ENCODE measurements at regions not wholly inside any gene's neighbourhood (a gene's known extent, or its start where the extent isn't known, plus 50 kb on each side); places are given as distances from the start of the nearest gene placed in this dataset.
"Not testable (repeated sequence)": the region's sequence is repeated elsewhere in the genome, so short reads cannot be mapped to it uniquely, and the experiment has no call there.

DNA sequence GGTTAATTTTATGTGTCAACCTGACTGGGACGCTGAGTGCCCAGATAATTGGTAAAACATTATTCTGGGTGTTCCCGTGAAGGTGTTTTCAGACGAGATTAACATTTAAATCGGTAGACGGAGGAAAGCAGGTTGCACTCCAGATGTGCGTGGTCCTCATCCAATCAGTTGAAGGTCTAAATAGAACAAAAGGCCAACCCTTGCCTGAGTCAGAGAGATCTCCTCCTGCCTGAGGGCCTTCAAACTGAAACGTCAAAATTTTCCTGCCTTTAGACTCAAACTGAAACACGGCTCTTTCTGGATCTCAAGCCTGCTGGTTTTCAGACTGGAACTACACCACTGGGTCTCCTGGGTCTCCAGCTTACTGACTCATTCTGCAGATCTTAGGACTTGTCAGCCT, 70.9 kb downstream of the NPIPA5 start:
- not testable (repeated sequence) for DNase-seq (ENCODE audit: low read depth)

DNA sequence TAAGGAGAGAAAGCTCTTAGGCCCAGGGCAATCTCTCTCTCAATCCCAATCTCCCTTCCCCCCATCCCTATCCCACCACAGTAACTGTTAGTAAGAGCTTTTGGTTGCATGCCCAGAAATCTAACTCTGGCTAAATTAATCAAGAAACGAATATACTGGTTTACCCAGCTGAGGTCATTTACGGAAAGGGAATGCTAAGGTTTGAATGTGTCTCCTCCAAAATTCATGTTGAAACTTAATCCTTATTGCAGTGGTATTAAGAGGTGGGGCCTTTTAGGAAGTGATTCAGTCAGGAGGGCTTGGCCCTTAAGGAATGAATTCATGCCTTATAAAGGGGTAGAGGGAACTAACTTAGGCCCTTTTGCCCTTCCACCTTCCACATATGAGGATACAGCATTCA, 72.2 kb downstream of the NPIPA5 start:
- DNase-seq (ENCODE audit: low read depth): peak; percentile 52

DNA sequence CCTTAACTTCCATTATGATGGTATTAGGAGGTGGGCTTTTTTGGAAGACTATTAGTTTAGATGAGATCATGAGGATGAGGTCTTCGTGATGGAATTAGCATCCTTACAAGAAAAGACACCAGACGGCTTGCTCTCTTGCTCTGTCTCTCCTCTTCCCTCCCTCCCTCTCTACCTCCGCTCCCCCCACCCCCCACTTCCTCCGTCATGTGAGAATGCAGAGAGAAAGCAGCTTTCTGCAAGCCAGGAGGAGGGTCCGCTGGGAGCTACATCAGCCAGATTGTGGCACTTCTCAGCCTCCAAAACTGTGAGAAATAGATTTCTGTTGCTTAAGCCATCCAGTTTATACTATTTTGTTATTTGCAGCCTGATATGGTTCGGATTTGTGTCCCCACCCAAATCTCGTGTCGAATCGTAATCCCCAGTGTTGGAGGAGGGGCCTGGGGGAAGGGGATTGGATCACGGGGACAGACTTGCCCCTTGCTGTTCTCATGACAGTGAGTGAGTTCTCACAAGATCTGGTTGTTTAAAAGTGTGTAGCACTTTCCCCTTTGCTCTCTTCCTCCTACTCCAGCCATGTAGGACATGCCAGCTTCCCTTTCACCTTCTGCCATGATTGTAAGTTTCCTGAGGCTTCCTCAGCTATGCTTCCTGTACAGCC, 74.3 kb downstream of the NPIPA5 start:
- DNase-seq (ENCODE audit: low read depth): not testable (repeated sequence)

DNA sequence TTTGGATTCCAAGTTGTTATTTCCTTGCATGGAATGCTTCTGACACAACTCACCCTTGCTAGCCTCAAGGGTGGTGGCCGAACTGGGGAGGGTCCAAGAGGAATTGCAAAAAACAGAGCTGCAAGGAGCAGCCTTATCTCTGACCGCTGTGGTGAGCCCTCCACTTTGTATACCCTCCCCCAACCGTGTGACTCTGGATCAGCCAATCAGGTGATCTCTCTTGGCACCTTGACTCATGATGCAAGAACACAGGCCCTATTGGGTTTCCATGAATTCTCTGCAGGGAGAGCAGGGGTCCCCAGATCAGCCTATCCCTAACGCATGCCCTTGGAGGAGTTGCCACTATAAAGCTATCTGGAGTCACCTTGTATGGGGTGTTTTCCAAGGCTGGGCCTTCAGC, 81.0 kb downstream of the NPIPA5 start:
- not testable (repeated sequence) for DNase-seq (ENCODE audit: low read depth)

DNA sequence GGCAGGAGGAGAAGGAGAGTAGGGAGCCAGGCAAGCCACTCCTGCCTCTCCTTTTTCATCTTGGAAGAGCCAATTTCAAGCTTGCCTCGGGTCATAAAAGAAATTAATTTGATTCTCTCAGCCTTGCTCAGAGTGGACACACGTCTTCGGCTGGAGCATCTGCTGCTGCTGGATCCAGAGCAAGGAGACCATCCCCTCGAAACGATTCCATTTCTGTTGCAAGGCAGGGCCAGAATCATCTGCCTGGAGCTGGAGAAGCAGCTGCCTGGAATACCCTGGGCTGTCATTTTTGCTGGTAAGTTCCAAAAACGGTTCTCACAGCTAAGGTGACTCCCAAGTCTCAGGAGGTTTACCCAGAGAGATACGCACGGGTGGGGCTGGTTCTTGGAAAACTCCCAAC, 103.3 kb downstream of the NPIPA5 start:
- not testable (repeated sequence) for DNase-seq (ENCODE audit: low read depth)

DNA sequence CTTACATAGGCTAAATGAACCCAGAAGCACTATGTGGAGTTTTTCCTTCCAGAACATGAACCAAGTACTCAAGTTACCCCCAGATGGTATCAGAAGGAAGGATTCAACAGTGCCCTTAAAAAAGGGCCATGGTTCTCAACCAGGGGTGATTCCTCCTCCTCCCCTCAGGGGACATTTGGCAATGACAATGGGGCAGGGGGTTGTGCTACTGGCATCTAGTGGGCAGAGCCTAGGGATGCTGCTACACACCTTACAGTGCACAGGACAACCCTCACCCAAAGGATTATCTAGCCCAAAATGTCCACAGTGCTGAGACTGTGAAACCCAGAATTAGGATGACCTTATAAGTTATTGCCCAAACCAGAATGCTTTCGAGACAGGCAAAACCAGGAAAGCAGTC, 104.1 kb downstream of the NPIPA5 start:
- not testable (repeated sequence) for DNase-seq (ENCODE audit: low read depth)

DNA sequence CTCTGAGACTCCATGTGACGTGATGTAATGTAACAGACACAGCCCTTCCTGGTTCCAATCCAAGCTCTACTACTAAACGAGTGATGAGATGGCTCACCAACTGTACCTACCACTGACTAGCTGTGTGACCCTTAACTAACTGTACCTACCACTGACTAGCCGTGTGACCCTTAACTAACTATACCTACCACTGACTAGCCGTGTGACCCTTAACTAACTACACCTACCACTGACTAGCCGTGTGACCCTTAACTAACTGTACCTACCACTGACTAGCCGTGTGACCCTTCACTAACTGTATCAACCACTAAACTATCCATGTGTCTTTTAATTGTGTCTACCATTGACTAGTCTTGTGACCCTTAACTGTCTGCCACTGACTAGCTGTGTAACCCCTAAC, 111.2 kb downstream of the NPIPA5 start:
- DNase-seq (ENCODE audit: low read depth): not testable (repeated sequence)

DNA sequence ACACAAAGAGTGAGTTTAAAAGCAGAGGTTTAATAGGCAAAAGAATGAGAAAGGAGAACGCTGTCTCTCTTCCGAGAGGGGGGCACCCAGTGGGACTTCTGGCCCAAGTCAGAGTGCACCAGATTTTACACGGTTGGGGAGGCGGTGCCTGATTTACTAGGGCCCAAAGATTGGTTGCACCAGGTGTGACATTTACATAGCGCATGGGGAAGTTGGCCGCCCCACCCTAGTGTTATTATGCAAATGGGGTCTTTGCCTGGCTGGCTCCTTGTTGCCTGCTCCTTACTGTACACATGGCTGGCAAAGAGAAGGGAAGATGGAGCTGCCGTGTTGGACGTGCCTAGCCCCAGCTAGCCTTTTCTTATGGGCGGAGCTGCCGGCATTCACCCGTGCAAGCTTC, 115.9 kb downstream of the NPIPA5 start:
- DNase-seq (ENCODE audit: low read depth): not testable (repeated sequence)

DNA sequence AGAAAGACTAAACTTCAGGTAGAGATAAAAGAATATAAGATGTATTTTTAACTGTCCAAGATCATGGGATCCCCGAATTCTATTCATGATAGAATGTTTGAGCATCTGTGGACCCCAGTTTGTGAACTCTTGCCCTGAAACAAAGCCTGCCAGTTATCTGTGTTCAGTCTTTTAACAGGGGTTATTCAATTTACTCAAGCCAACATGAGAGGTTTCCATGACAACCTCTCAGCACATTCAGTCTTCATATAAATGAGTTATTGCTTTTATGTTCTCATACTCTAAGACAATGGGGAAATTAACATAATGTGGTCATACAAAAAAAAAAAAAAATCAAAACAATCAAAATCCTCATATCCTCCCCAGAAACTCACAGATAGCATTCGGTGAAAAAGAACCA, 130.1 kb downstream of the NPIPA5 start:
- not testable (repeated sequence) for DNase-seq (ENCODE audit: low read depth)

DNA sequence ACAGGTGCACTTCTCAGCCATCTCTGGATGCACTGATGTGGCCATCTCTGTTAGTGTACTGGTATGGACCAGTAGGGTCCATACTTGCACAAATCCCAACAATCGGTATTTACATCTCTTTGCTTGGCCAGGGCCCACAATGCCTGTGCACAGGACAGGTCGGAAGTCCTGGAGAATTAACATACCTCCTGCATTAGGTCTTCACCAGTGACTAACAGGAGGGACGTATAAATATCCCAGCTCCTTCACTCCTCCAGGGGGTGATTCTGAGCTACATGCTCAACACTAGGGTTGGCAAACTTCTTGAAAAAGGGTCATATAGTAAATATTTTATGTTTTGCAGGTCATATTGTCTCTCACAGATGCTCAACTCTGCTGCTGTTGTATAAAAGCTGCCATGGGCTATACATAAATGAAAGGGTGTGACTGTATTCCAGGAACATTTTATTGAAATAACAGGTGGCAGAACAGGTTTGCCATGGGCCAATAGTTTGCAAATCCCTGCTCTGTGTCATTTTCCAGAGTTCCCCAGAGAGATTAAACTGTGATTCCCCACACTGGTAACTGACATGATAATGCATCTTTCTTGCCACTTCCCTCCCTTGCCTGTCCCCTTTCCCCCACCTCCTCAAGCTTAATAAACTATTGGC, 141.3 kb downstream of the NPIPA5 start:
- not testable (repeated sequence) for DNase-seq (ENCODE audit: low read depth)

DNA sequence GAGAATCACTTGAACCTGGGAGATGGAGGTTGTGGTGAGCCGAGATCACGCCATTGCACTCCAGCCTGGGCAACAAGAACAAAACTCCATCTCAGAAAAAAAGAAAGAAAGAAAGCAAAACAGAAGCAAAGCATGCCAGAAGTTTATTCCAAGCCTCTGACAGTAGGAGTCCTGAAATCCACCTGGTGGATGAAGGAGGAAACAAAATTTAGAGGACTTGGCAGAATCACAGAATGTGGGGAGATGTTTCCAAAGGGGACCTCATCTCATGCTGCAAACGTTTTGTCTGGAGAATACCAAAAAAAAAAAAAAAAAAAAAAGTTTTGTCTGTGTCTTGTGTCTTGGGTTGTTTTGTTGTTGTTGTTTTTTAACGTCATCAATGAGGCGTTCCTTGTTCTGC, 141.1 kb upstream of the RRN3 start:
- not testable (repeated sequence) for DNase-seq (ENCODE audit: low read depth)

DNA sequence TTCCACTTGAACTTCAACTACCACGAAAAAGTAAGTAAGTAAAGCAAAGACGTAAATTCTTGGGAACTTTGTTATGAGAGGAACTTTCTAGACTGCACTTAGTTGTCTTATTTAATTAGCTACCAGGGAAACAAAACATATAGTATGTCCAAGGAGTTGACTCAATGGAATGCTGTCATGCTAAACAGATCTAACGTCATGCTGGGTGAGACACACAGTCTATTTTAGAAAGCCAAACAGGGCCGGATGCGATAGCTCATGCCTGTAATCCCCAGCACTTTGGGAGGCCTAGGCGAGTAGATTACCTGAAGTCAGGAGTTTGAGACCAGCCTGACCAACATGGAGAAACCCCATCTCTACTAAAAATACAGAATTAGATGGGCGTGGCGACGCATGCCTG, 140.6 kb upstream of the RRN3 start:
- not testable (repeated sequence) for DNase-seq (ENCODE audit: low read depth)

DNA sequence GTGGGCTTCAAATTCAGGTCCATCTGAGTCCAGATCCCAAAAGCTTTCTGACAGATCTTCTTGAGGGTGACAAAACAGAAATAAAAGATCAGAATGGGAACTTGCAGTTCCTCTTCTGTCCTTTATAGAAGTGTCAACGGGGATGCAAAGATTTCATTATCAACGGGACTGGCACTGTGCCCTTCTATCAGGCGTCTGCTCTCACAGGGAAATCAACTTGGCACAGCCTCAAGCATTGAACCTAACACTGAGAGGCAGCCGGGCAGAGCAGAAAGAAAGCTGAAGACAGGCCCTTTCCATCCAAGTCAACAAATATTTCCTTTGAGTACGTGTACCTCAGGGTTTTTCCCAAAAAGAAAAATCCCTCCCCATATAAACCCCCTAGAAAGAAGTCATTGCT, 136.4 kb upstream of the RRN3 start:
- DNase-seq (ENCODE audit: low read depth): not testable (repeated sequence)

DNA sequence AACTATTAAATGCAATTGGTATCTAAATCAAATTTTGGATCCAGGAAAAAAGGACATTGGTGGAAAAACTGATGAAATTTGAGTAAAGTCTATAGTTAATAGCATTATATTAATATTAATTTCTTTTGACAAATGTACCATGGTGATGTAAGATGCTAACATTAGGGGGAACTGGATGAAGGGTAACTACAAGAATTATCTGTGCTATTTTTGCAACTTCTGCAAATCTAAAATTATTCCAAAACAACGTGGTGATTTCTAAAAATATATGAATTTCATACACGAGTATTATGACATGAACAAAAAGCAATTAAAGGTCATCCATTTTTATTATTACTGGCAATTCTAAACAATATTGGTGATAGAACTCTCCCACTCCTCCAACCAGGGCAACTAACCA, 135.6 kb upstream of the RRN3 start:
- DNase-seq (ENCODE audit: low read depth): not testable (repeated sequence)

DNA sequence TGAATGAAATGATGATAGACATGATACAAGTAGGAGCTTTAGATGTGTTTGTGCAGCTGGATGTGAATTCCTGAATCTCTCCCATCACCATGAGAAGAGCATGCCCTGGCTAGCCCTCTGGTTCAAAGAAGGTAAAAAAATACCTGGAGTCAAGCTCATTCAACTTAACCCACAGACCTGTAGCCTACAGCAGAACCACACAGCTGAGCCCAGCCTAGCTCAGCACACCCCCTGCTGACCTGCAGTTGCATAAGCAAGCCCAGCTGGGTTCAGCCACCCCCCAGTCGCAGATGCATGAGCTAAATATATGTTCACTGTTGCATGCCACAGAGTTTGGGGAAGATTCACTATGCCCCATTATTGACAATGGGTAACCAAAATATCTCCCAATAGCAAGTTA, 130.6 kb upstream of the RRN3 start:
- not testable (repeated sequence) for DNase-seq (ENCODE audit: low read depth)

DNA sequence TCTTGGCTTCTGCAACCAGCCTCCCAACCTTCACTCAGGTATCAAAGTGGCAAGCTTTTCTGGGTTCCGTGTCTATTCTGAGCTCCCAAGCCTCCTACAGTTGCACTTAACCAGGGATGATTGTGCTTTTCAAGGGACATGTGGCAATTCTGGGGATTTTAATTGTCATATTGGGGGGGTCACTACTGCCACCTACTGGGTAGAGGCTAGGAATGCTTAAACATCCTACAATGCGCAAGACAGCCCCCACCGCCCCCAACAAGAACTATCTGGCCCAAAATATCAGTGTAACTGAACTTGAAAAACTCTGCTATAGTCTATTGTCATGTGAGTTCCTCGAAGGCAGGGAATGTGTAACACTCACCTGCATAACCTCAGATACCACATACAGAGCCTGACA, 129.3 kb upstream of the RRN3 start:
- not testable (repeated sequence) for DNase-seq (ENCODE audit: low read depth)

DNA sequence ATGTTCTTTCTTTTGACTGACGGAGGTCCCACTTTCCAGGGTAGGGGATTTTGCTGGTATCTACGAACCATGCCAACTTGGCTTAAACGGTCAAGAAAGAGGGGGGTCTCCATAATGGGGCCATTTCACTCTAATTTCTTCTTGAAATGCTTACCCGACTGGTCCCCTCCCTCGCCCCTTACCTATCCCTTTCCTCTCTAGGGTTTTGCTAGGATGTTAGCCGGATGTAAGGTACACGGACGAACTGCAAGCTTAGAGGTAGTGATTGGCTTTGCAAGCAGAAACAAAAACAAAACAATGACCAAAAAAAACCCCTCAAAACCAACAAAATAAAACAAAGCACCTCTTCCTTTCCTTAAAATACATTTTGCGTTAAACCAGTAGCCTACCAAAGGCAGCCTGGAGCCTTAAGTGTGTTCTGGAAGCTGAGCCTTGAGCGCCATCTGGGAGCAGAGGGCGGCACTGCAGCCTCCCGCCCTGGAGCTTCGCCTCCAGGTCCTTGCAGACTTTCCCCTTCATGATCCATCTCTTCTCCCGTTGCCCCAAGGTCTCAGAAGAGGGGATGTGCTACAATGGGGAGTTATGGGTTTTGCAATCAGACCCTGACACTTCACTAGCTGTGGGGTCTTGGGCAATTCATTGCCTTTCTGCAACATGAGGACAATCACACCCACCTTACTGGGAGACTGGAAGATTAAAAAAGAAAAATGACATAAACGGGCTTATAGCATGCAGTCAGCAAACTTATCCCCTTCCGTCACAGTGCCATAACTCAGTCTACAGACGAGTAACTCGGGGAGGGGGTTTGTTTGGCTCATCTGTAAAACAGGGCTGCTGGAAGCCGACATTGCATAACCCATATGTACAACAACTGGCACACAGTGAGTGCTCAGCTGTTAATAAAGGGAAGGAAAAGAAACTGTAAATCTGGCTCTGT, 125.9 kb upstream of the RRN3 start:
- not testable (repeated sequence) for DNase-seq (ENCODE audit: low read depth)

DNA sequence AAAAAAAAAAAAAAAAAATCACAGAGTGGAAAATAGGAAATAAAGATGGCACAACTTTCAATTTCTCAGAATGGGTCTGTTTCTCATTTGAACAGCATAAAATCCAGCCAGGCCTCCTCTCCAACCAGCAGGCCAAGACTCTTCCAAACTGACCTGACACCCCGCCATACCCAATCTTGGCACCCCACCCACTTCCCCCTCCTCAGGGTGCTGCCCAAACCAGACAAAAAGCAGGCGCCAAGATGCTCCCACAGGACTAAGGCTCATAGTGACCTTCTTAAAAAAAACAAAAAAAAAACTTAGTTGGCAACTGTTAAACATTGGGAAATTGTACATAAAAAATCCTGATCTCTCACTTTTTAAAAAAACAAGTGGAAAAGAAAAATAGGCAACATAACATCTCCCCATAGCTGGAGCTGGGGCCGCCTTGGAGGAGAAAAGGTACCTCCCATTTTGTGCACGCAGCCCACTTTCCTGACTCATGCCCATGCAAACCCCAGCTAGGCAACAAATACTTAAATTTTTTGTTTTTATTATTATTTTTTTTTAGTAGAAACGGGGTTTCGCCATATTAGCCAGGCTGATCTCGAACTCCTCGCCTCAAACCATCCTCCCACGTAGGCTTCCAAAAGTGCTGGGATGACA, 124.9 kb upstream of the RRN3 start:
- DNase-seq (ENCODE audit: low read depth): not testable (repeated sequence)

DNA sequence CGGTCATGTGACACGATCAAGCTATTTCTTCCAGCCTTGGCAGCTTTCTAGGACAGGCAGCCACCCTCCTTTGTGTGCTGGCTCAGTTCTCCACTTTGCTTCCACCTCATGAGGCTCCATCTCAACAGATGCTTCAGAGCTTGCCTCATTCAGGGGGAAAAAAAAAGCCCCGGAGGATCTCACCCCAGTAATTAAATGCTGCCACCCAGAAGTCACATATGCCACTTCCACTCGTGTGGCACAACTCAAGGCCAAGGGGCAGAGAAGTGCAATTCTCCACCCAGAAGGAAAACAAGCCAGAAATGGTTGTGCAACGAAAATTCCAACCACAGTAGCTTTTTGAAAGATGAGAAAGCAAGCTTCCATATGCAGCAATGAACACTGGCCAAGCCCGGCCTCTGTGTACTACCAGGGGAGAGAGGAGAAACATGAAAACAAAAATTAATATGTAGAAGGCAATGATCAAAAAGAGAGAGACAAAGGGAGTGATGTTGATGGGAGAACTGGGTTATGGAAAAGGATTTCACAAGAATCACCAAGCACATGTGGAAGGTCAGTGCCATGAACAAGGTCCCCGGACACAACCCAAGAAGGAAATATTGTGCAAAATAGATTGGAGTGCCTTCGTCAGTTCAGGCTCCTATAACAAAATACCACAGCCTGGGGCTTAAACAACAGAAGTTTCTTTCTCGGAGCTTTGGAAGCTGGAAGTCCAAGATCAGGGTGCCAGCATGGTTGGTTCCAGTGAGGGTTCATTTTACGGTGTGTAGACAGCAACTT, 113.3 kb upstream of the RRN3 start:
- not testable (repeated sequence) for DNase-seq (ENCODE audit: low read depth)

DNA sequence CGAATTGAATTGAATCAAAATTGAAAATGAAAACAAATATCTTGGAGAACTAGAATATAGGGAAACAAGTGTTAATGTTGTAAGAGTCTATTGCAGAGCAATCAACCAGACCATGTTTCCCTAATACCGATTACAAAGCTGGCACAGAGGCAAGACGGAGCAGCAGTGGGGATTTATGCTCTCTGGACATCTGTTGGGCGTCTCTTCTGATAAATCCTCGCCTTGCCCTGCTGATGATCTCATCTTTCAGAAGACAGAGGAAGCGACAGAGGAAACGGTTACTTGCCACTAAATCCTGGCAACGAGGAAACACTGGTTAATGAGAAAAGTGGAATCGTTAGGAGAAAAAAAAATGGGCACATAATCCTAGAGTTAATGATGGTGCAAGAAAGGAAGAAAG, 112.4 kb upstream of the RRN3 start:
- DNase-seq (ENCODE audit: low read depth): peak; percentile 6

DNA sequence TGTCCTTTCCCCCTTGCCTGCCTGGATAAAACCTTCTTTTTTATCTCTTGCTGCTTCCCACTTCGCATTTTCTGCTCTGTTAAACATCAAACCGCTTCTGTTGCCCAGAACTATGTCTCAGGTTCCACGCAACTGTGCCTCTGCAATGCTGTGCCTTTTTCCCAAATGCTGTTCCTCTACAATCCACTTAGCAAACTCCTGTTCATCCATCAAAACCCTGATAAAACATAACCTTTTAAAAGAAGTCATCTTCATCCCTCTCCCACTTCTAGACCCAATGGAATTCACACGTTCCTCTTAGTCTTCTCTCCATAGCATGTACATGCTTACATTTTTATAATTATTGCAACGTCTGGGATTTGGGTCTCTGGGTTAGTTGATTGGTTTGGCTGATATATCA, 111.9 kb upstream of the RRN3 start:
- not testable (repeated sequence) for DNase-seq (ENCODE audit: low read depth)

Data from Daoy (cell line).